Prostate gland (tissue), 1 donor: ENCODE measurements at regions not wholly inside any gene's neighbourhood (a gene's known extent, or its start where the extent isn't known, plus 50 kb on each side); places are given as distances from the start of the nearest gene placed in this dataset.

ENCODE experiments used
- POLR2A ChIP-seq: fragments of 450-650 bp; IDR thresholded peaks from one replicate; pipeline ENCODE4 v1.6.1; 2016; ENCODE audit warnings: antibody characterized with exemption, mild to moderate bottlenecking
- POLR2AphosphoS5 ChIP-seq: sonication (generic); formaldehyde crosslinking; IDR thresholded peaks from one replicate; pipeline ENCODE4 v1.6.1; 2017; ENCODE audit warnings: antibody characterized with exemption

DNA sequence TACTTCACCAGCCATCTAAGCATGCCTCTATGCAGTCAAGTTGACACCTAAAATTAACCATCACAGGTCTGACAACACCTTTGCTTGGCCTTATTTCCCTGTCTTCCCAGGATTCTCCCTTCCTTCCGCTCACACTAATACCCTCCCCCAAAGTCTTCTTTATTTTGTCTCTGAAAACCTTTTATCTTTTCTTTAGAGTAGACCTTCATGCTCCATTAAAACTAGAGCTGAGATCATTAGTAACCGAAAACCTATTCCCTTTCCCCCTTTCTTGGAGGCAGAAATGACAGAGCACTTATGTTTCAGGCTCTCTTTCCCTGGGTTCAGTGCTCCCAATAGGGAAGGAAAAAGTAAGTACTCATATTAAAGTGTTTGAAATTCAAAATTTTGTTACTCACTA, 423.8 kb downstream of the YTHDC2 start:
- no peak for TF ChIP-seq POLR2A
- TF ChIP-seq POLR2AphosphoS5: no peak
